HepG2 (cell line): ENCODE measurements at regions not wholly inside any gene's neighbourhood (a gene's known extent, or its start where the extent isn't known, plus 50 kb on each side); places are given as distances from the start of the nearest gene placed in this dataset.

Experiments used
- CAMTA2 ChIP-seq: sonication (generic); formaldehyde crosslinking; IDR thresholded peaks from 2 replicates; pipeline ENCODE4 v1.4.0; 2020; ENCODE audit warnings: mild to moderate bottlenecking, missing genetic modification reagents, borderline replicate concordance
- DPF2 ChIP-seq: sonication (generic); formaldehyde crosslinking; IDR thresholded peaks from 2 replicates; pipeline ENCODE4 v1.4.0; 2020; ENCODE audit warnings: mild to moderate bottlenecking, low read depth, missing genetic modification reagents, borderline replicate concordance
- DR1 ChIP-seq: sonication (generic); formaldehyde crosslinking; IDR thresholded peaks from 2 replicates; pipeline ENCODE4 v1.8.0; 2021; ENCODE audit warnings: mild to moderate bottlenecking, missing genetic modification reagents, inconsistent platforms
- FOXA1 ChIP-seq, 2 experiments: fragments of 450-650 bp in 1 of 2; sonication (generic) in 1 of 2; formaldehyde crosslinking in 1 of 2; IDR thresholded peaks; 2 replicates each; pipeline versions ENCODE4 v1.4.0 to v1.6.1; 2016 to 2020; ENCODE audit warnings: missing genetic modification reagents in 1 of 2
- GATA4 ChIP-seq: sonication (generic); IDR thresholded peaks from 2 replicates; pipeline ENCODE4 v1.6.1; 2016; ENCODE audit warnings: antibody characterized with exemption, low read depth, borderline replicate concordance
- GTF2F1 ChIP-seq: fragments of 150-350 bp; IDR thresholded peaks from 2 replicates; pipeline ENCODE4 v1.6.1; 2014; ENCODE audit warnings: low read length
- HOXA7 ChIP-seq: sonication (generic); formaldehyde crosslinking; IDR thresholded peaks from 2 replicates; pipeline ENCODE4 v1.8.1; 2022; ENCODE audit warnings: mild to moderate bottlenecking, missing genetic modification reagents, moderate library complexity
- MBD4 ChIP-seq: IDR thresholded peaks from 2 replicates; pipeline ENCODE4 v1.6.1; 2012; ENCODE audit warnings: low read length, inconsistent platforms, borderline replicate concordance
- POLR2G ChIP-seq: fragments of 200-400 bp; formaldehyde crosslinking; IDR thresholded peaks from 2 replicates; pipeline ENCODE4 v1.6.1; 2018; ENCODE audit warnings: mild to moderate bottlenecking, low read depth, low read length, moderate library complexity
- SMARCE1 ChIP-seq: fragments of 450-650 bp; IDR thresholded peaks from 2 replicates; pipeline ENCODE4 v1.6.1; 2017; ENCODE audit warnings: borderline replicate concordance
- TARDBP ChIP-seq: sonication (generic); formaldehyde crosslinking; IDR thresholded peaks from 2 replicates; pipeline ENCODE4 v1.8.0; 2022; ENCODE audit warnings: mild to moderate bottlenecking, missing genetic modification reagents
- ZMYM3 ChIP-seq: sonication (generic); formaldehyde crosslinking; IDR thresholded peaks from 2 replicates; pipeline ENCODE4 v1.5.1; 2020; ENCODE audit warnings: mild to moderate bottlenecking, missing genetic modification reagents
- ZNF235 ChIP-seq: sonication (generic); formaldehyde crosslinking; IDR thresholded peaks from 2 replicates; pipeline ENCODE4 v1.8.1; 2023; ENCODE audit warnings: mild to moderate bottlenecking, missing genetic modification reagents, borderline replicate concordance
- ZNF263 ChIP-seq: sonication (generic); formaldehyde crosslinking; IDR thresholded peaks from 2 replicates; pipeline ENCODE4 v1.4.0; 2020; ENCODE audit warnings: missing genetic modification reagents
- ZNF501 ChIP-seq: sonication (generic); formaldehyde crosslinking; IDR thresholded peaks from 2 replicates; pipeline ENCODE4 v1.5.1; 2020; ENCODE audit warnings: mild to moderate bottlenecking, moderate library complexity, missing genetic modification reagents
- ZNF879 ChIP-seq: sonication (generic); formaldehyde crosslinking; IDR thresholded peaks from 2 replicates; pipeline ENCODE4 v1.8.1; 2023; ENCODE audit warnings: missing genetic modification reagents
- ZSCAN22 ChIP-seq: sonication (generic); formaldehyde crosslinking; IDR thresholded peaks from 2 replicates; pipeline ENCODE4 v1.4.0; 2020; ENCODE audit warnings: mild to moderate bottlenecking, missing genetic modification reagents
- ZZZ3 ChIP-seq: sonication (generic); formaldehyde crosslinking; IDR thresholded peaks from 2 replicates; pipeline ENCODE4 v1.4.0; 2020; ENCODE audit warnings: missing genetic modification reagents, mild to moderate bottlenecking, borderline replicate concordance
- TF ChIP-seq, protein P1 (sequence below): sonication (generic); formaldehyde crosslinking; conservative IDR thresholded peaks from 2 replicates; pipeline ENCODE4 v1.4.0; 2020; ENCODE audit warnings: missing genetic modification reagents
- TF ChIP-seq, protein P2 (sequence below): sonication (generic); formaldehyde crosslinking; IDR thresholded peaks from 2 replicates; pipeline ENCODE4 v1.4.0; 2020; ENCODE audit warnings: missing genetic modification reagents, borderline replicate concordance
- TF ChIP-seq, protein P3 (sequence below): sonication (generic); formaldehyde crosslinking; IDR thresholded peaks from 2 replicates; pipeline ENCODE4 v1.4.0; 2020; ENCODE audit warnings: missing genetic modification reagents, mild to moderate bottlenecking, borderline replicate concordance
- TF ChIP-seq, protein P4 (sequence below): sonication (generic); formaldehyde crosslinking; IDR thresholded peaks from 2 replicates; pipeline ENCODE4 v1.4.0; 2020; ENCODE audit warnings: missing genetic modification reagents
- TF ChIP-seq, protein P5 (sequence below): sonication (generic); formaldehyde crosslinking; IDR thresholded peaks from 2 replicates; pipeline ENCODE4 v1.5.0; 2020; ENCODE audit warnings: mild to moderate bottlenecking, missing genetic modification reagents

DNA sequence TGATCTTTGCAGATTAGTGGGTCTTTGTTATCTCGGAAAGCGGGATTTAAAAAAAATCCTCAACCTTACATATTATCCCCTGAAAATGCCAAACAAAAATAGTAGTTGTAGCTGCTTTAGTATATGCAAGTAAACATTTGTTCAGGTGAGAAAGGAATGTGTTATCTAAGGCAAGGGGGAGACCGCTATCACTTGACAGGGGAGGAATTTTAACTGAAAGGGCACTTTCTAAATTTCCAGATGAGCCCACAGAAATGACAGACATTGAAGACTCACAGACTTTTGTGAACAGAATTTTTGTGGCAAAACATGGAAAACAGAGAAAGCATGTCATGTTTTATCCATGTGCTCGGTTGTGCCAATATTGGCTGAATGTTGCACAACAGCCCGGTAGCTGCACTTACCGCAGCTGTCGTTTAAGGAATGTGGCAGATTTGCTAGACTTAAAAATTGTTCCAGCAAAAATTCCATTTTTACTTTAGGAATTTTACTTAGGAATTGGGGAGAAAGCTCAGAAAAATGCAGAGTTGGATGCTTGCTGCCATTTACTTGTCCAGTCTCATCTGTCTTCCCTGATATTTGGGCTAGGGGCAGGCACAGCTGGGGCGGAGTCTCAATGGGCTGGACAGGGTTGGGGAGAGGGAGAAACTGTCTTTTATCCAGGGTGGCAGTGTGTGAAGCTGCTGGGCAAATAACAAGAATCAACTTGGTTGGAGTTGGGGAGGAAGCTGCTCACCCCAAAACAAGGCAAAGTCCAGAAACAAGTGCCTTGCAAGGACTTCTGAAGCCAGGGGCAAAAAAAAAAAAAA lies 94.6 kb upstream of the RPS6KA3 start (continued):
- TF ChIP-seq, protein P1, sequence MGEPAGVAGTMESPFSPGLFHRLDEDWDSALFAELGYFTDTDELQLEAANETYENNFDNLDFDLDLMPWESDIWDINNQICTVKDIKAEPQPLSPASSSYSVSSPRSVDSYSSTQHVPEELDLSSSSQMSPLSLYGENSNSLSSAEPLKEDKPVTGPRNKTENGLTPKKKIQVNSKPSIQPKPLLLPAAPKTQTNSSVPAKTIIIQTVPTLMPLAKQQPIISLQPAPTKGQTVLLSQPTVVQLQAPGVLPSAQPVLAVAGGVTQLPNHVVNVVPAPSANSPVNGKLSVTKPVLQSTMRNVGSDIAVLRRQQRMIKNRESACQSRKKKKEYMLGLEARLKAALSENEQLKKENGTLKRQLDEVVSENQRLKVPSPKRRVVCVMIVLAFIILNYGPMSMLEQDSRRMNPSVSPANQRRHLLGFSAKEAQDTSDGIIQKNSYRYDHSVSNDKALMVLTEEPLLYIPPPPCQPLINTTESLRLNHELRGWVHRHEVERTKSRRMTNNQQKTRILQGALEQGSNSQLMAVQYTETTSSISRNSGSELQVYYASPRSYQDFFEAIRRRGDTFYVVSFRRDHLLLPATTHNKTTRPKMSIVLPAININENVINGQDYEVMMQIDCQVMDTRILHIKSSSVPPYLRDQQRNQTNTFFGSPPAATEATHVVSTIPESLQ, result no peak
- TF ChIP-seq, protein P2, sequence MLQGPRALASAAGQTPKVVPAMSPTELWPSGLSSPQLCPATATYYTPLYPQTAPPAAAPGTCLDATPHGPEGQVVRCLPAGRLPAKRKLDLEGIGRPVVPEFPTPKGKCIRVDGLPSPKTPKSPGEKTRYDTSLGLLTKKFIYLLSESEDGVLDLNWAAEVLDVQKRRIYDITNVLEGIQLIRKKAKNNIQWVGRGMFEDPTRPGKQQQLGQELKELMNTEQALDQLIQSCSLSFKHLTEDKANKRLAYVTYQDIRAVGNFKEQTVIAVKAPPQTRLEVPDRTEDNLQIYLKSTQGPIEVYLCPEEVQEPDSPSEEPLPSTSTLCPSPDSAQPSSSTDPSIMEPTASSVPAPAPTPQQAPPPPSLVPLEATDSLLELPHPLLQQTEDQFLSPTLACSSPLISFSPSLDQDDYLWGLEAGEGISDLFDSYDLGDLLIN (CRISPR knock-in tag), result no peak
- no peak for TF ChIP-seq GTF2F1
- no peak for TF ChIP-seq GATA4
- no peak for TF ChIP-seq MBD4
- no peak for TF ChIP-seq ZSCAN22
- no peak for TF ChIP-seq SMARCE1
- TF ChIP-seq, protein P3, sequence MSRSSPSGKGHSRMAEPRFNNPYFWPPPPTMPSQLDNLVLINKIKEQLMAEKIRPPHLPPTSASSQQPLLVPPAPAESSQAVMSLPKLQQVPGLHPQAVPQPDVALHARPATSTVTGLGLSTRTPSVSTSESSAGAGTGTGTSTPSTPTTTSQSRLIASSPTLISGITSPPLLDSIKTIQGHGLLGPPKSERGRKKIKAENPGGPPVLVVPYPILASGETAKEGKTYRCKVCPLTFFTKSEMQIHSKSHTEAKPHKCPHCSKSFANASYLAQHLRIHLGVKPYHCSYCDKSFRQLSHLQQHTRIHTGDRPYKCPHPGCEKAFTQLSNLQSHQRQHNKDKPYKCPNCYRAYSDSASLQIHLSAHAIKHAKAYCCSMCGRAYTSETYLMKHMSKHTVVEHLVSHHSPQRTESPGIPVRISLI (CRISPR knock-in tag), result 0 out of 2 replicates have a peak, but pooled peaks have one; percentile 12
- TF ChIP-seq ZNF879 (CRISPR knock-in tag), result no peak
- TF ChIP-seq CAMTA2 (CRISPR knock-in tag), result no peak
- TF ChIP-seq ZNF501 (CRISPR knock-in tag), result no peak
- TF ChIP-seq ZMYM3 (CRISPR knock-in tag), result no peak
- TF ChIP-seq FOXA1 (IDR thresholded peaks at IDR 0.05), result no peak
- TF ChIP-seq FOXA1 (CRISPR knock-in tag; IDR thresholded peaks at IDR 0.05), result peak; percentile 37; the same call in 1 of the 2 replicates
- 0 out of 2 replicates have a peak, but pooled peaks have one; percentile 20 for TF ChIP-seq TARDBP (CRISPR knock-in tag)
- TF ChIP-seq, protein P4, sequence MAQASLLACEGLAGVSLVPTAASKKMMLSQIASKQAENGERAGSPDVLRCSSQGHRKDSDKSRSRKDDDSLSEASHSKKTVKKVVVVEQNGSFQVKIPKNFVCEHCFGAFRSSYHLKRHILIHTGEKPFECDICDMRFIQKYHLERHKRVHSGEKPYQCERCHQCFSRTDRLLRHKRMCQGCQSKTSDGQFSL (CRISPR knock-in tag), result no peak
- TF ChIP-seq, protein P5, sequence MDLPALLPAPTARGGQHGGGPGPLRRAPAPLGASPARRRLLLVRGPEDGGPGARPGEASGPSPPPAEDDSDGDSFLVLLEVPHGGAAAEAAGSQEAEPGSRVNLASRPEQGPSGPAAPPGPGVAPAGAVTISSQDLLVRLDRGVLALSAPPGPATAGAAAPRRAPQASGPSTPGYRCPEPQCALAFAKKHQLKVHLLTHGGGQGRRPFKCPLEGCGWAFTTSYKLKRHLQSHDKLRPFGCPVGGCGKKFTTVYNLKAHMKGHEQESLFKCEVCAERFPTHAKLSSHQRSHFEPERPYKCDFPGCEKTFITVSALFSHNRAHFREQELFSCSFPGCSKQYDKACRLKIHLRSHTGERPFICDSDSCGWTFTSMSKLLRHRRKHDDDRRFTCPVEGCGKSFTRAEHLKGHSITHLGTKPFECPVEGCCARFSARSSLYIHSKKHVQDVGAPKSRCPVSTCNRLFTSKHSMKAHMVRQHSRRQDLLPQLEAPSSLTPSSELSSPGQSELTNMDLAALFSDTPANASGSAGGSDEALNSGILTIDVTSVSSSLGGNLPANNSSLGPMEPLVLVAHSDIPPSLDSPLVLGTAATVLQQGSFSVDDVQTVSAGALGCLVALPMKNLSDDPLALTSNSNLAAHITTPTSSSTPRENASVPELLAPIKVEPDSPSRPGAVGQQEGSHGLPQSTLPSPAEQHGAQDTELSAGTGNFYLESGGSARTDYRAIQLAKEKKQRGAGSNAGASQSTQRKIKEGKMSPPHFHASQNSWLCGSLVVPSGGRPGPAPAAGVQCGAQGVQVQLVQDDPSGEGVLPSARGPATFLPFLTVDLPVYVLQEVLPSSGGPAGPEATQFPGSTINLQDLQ, result no peak
- TF ChIP-seq POLR2G, result peak; percentile 55; the same call in 1 of the 2 replicates
- TF ChIP-seq ZZZ3 (CRISPR knock-in tag), result no peak
- TF ChIP-seq HOXA7, result no peak
- TF ChIP-seq DR1 (CRISPR knock-in tag), result no peak
- no peak for TF ChIP-seq ZNF263
- 0 out of 2 replicates have a peak, but pooled peaks have one; percentile 24 for TF ChIP-seq DPF2 (CRISPR knock-in tag)
- TF ChIP-seq ZNF235 (CRISPR knock-in tag), result no peak
